HL-60 (cell line): ENCODE measurements at regions not wholly inside any gene's neighbourhood (a gene's known extent, or its start where the extent isn't known, plus 50 kb on each side); places are given as distances from the start of the nearest gene placed in this dataset.

ENCODE experiments used
- CTCF ChIP-seq: IDR thresholded peaks from one replicate; pipeline ENCODE4 v1.5.1; 2011; ENCODE audit warnings: low read length, control low read depth, inconsistent platforms; ENCODE audit not compliant: insufficient read depth
- REST ChIP-seq: IDR thresholded peaks from 2 replicates; pipeline ENCODE4 v1.6.1; 2012; ENCODE audit warnings: low read depth; ENCODE audit not compliant: insufficient replicate concordance
- SPI1 ChIP-seq: IDR thresholded peaks from 2 replicates; pipeline ENCODE4 v1.6.1; 2012; ENCODE audit warnings: low read depth, mild to moderate bottlenecking, borderline replicate concordance

- TF ChIP-seq CTCF (no peak), REST (no peak), SPI1 (no peak)
Observed at GRCh38 chr6:19998541-19998940, 161.4 kb downstream of the ID4 start.
